Renal cortical epithelial cell (primary cell): ENCODE measurements at regions not wholly inside any gene's neighbourhood (a gene's known extent, or its start where the extent isn't known, plus 50 kb on each side); places are given as distances from the start of the nearest gene placed in this dataset.
A peak's percentile ranks its signal among the peaks of the same experiment; 100 is the strongest.
"Not testable (repeated sequence)": the region's sequence is repeated elsewhere in the genome, so short reads cannot be mapped to it uniquely, and the experiment has no call there.

Experiments
- DNase-seq: peaks from one replicate; pipeline ENCODE4 v3.0.0-alpha.2; 2011; ENCODE audit warnings: low read depth

GRCh38 chr2:59326581-59327365, 1085.6 kb upstream of the FANCL start:
- not testable (repeated sequence) for DNase-seq

- DNase-seq, result no peak
Measured at GRCh38 chr2:59322870-59323269, 1081.7 kb upstream of the FANCL start.

- no peak for DNase-seq
Measured at GRCh38 chr2:59322005-59322404, 1080.9 kb upstream of the FANCL start.

- no peak for DNase-seq
Measured at GRCh38 chr2:59314031-59314766, 1073.1 kb upstream of the FANCL start.

- no peak for DNase-seq
Measured at GRCh38 chr2:59312967-59313940, 1072.1 kb upstream of the FANCL start.

- DNase-seq, result no peak
Measured at GRCh38 chr2:59312029-59312428, 1070.9 kb upstream of the FANCL start.

GRCh38 chr2:59308108-59308507, 1067.0 kb upstream of the FANCL start:
- no peak for DNase-seq

- DNase-seq, result no peak
Measured at GRCh38 chr2:59307196-59307595, 1066.1 kb upstream of the FANCL start.

- no peak for DNase-seq
Measured at GRCh38 chr2:59303272-59303671, 1062.1 kb upstream of the FANCL start.

GRCh38 chr2:59302683-59303082, 1061.6 kb upstream of the FANCL start:
- no peak for DNase-seq

GRCh38 chr2:59301466-59302402, 1060.6 kb upstream of the FANCL start:
- peak; percentile 73 for DNase-seq

- DNase-seq, result no peak
Measured at GRCh38 chr2:59297816-59298215, 1056.7 kb upstream of the FANCL start.

- DNase-seq, result no peak
Measured at GRCh38 chr2:59296279-59296678, 1055.2 kb upstream of the FANCL start.

GRCh38 chr2:59295524-59296162, 1054.5 kb upstream of the FANCL start:
- no peak for DNase-seq

- DNase-seq, result no peak
Measured at GRCh38 chr2:59288771-59289170, 1047.6 kb upstream of the FANCL start.

- no peak for DNase-seq
Measured at GRCh38 chr2:59282374-59283057, 1041.4 kb upstream of the FANCL start.

GRCh38 chr2:59277671-59278070, 1036.5 kb upstream of the FANCL start:
- peak; percentile 11 for DNase-seq

GRCh38 chr2:59276917-59277316, 1035.8 kb upstream of the FANCL start:
- peak; percentile 72 for DNase-seq

- no peak for DNase-seq
Measured at GRCh38 chr2:59276033-59276432, 1034.9 kb upstream of the FANCL start.

GRCh38 chr2:59266453-59266852, 1025.3 kb upstream of the FANCL start:
- DNase-seq, result no peak
